ENCODE measurements at regions not wholly inside any gene's neighbourhood (a gene's known extent, or its start where the extent isn't known, plus 50 kb on each side); places are given as distances from the start of the nearest gene placed in this dataset.

DNA sequence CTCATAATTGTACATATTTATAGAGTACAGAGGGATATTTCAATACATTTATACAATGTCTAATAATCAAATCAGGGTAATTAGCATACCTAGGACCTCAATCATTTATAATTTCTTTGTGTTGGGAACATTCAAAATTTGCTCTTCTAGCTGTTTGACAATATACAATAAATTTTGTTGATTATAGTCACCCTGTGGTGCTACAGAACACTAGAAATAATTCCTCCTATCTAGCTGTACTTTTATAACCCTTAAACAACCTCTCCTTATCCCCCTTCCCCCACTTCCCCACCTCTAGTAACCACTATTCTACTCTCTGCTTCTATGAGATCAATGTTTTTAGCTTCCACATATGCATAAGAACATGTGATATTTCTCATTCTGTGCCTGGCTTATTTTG is 328.4 kb upstream of the RBMS1 start:
- TF ChIP-seq CTCF (IDR thresholded peaks at IDR 0.05) (no peak), EZH2 (IDR thresholded peaks at IDR 0.05; ENCODE audit: borderline replicate concordance, insufficient read depth, low read depth, low read length, poor library complexity, severe bottlenecking) (no peak)
- Histone ChIP-seq H3K27ac (ENCODE audit: low read length in 2 of 2) (no peak overlapping the region), H3K4me1 (ENCODE audit: control insufficient read depth in 2 of 2, insufficient read depth in 2 of 2, low read length in 2 of 2) (no peaks in the 10 kb centered on the region), H4K20me1 (ENCODE audit: control insufficient read depth, insufficient read depth, low read length, poor library complexity, severe bottlenecking) (no peaks in the 10 kb centered on the region), H3K79me2 (ENCODE audit: control insufficient read depth, insufficient read depth, low read length) (no peaks in the 10 kb centered on the region), H2AFZ (ENCODE audit: insufficient read depth, low read depth, low read length, poor library complexity, severe bottlenecking) (no peak overlapping the region), H3K9me3 (ENCODE audit: control extremely low read depth in 1 of 3, control insufficient read depth in 2 of 3, insufficient read depth in 1 of 3, low read length in 2 of 3) (peaks cover 8 to 20% (median 11%) of the 10 kb centered on the region in 3 donors), H3K27me3 (replicated peaks in 1 of 4; ENCODE audit: control extremely low read depth in 1 of 4, control insufficient read depth in 3 of 4, insufficient read depth in 4 of 4, low read length in 3 of 4) (no peaks in the 10 kb centered on the region), H3K36me3 (replicated peaks in 1 of 2; ENCODE audit: control extremely low read depth in 1 of 2, control insufficient read depth in 1 of 2, extremely low read depth in 1 of 2, insufficient read depth in 2 of 2, low read length in 1 of 2) (no peaks in the 10 kb centered on the region), H3K4me2 (replicated peaks; ENCODE audit: low read depth, low read length, poor library complexity, severe bottlenecking) (no peak overlapping the region), H3K9ac (ENCODE audit: low read length) (no peak overlapping the region), H3K4me3 (ENCODE audit: control extremely low read depth in 1 of 5, extremely low read depth in 1 of 5, insufficient read depth in 1 of 5, low read depth in 2 of 5, low read length in 4 of 5) (no peak overlapping the region)
- no peak for ATAC-seq (ENCODE audit: low read depth)
- no peak overlapping the region for H3K4me3 Mint-ChIP-seq
- intact Hi-C loops (cut with micrococcal nuclease) = no loop called here
- no peaks in the 10 kb centered on the region for H3K4me1 Mint-ChIP-seq
- ChIA-PET CTCF (no interaction called here), POLR2A (no interaction called here)
- no peak overlapping the region for H3K27ac Mint-ChIP-seq
- DNase-seq = no peak
- peaks cover 12% of the 10 kb centered on the region for H3K9me3 Mint-ChIP-seq (ENCODE audit: insufficient read depth)
- no peaks in the 10 kb centered on the region for H3K27me3 Mint-ChIP-seq

DNA sequence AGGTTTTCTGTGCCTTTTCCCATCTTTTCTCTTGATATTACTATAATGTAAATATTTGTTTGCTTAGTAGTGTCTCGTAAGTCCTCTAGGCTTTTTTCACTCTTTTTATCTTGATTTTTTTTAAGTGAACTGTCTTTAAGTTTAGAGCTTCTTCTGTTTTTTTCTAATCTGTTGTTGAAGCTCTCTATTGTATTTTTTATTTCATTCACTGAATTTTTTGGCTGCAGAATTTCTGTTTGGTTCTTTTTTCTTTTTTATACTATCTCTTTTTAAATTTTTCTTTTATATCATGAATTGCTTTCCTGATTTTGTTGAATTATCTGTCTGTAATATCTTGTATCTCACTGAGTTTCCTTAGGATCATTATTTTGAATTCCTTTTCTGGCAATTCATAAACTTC is 331.8 kb upstream of the RBMS1 start:
- H3K9me3 Mint-ChIP-seq (ENCODE audit: insufficient read depth) = peaks cover 14% of the 10 kb centered on the region
- CTCF ChIA-PET = interaction anchor here (0.6 kb wide), 1 partner anchor 237 kb away, joined by 5 read pairs; no protein-coding TSS in a partner anchor

More for the DNA sequence above, 331.8 kb upstream of the RBMS1 start:
- POLR2A ChIA-PET = no interaction called here
- Mint-ChIP-seq H3K4me3 (no peak overlapping the region), H3K27ac (no peak overlapping the region), H3K4me1 (no peaks in the 10 kb centered on the region), H3K27me3 (no peaks in the 10 kb centered on the region)
- H3K27me3 ChIP-seq (replicated peaks in 1 of 4; ENCODE audit: control extremely low read depth in 1 of 4, control insufficient read depth in 3 of 4, insufficient read depth in 4 of 4, low read length in 3 of 4) = no peaks in the 10 kb centered on the region
- no peaks in the 10 kb centered on the region for H3K4me1 ChIP-seq (ENCODE audit: control insufficient read depth in 2 of 2, insufficient read depth in 2 of 2, low read length in 2 of 2)
- H3K36me3 ChIP-seq (replicated peaks in 1 of 2; ENCODE audit: control extremely low read depth in 1 of 2, control insufficient read depth in 1 of 2, extremely low read depth in 1 of 2, insufficient read depth in 2 of 2, low read length in 1 of 2) = no peaks in the 10 kb centered on the region
- no peak overlapping the region for H2AFZ ChIP-seq (ENCODE audit: insufficient read depth, low read depth, low read length, poor library complexity, severe bottlenecking)
- WGBS (ENCODE audit: insufficient coverage) = no CpG with 5 or more reads among the region's 1 CpG
- TF ChIP-seq EZH2 (IDR thresholded peaks at IDR 0.05; ENCODE audit: borderline replicate concordance, insufficient read depth, low read depth, low read length, poor library complexity, severe bottlenecking) (no peak), CTCF (IDR thresholded peaks at IDR 0.05) (no peak)
- intact Hi-C loops (cut with micrococcal nuclease) = no loop called here
- H3K4me3 ChIP-seq (ENCODE audit: control extremely low read depth in 1 of 5, extremely low read depth in 1 of 5, insufficient read depth in 1 of 5, low read depth in 2 of 5, low read length in 4 of 5) = no peak overlapping the region
- no peaks in the 10 kb centered on the region for H4K20me1 ChIP-seq (ENCODE audit: control insufficient read depth, insufficient read depth, low read length, poor library complexity, severe bottlenecking)
- no peak overlapping the region for H3K27ac ChIP-seq (ENCODE audit: low read length in 2 of 2)
- no peak for DNase-seq
- no peak for ATAC-seq (ENCODE audit: low read depth)
- H3K79me2 ChIP-seq (ENCODE audit: control insufficient read depth, insufficient read depth, low read length) = no peaks in the 10 kb centered on the region
- H3K9ac ChIP-seq (ENCODE audit: low read length) = no peak overlapping the region
- peaks cover 8 to 20% (median 20%) of the 10 kb centered on the region in 3 donors for H3K9me3 ChIP-seq (ENCODE audit: control extremely low read depth in 1 of 3, control insufficient read depth in 2 of 3, insufficient read depth in 1 of 3, low read length in 2 of 3)
- H3K4me2 ChIP-seq (replicated peaks; ENCODE audit: low read depth, low read length, poor library complexity, severe bottlenecking) = no peak overlapping the region

Data from B cell (primary cell).